ENCODE measurements at regions not wholly inside any gene's neighbourhood (a gene's known extent, or its start where the extent isn't known, plus 50 kb on each side); places are given as distances from the start of the nearest gene placed in this dataset.

- no peak for TF ChIP-seq CTCF (IDR thresholded peaks at IDR 0.05)
- no peak for TF ChIP-seq POLR2A (IDR thresholded peaks at IDR 0.05)
- Histone ChIP-seq H3K4me1 (peaks cover 14% of the 10 kb centered on the region), H3K4me3 (no peak overlapping the region), H3K27me3 (peaks cover 0 to 16% of the 10 kb centered on the region in 2 donors), H3K36me3 (replicated peaks in 1 of 2; ENCODE audit: insufficient read depth in 1 of 2, low read depth in 2 of 2) (no peaks in the 10 kb centered on the region), H3K27ac (peak overlapping the region in 1 of 4 donors; percentile 24), H3K9me3 (no peaks in the 10 kb centered on the region)
- 63 to 71% methylated on average over 3 of the region's 3 CpGs for WGBS, 2 donors
- no peak for DNase-seq
- no peak for ATAC-seq
- intact Hi-C loops (cut with DNase I): no loop called here
These were observed 70.4 kb upstream of the IFNE start for GRCh38 chr9:21552244-21553170.

GRCh38 chr9:21553441-21553840 is 71.3 kb upstream of the IFNE start:
- TF ChIP-seq POLR2A (IDR thresholded peaks at IDR 0.05): no peak
- no peak for TF ChIP-seq CTCF (IDR thresholded peaks at IDR 0.05)
- Histone ChIP-seq H3K9me3 (no peaks in the 10 kb centered on the region), H3K4me1 (peaks cover 13% of the 10 kb centered on the region), H3K4me3 (no peak overlapping the region), H3K27me3 (peaks cover 0 to 25% of the 10 kb centered on the region in 2 donors), H3K27ac (no peak overlapping the region), H3K36me3 (replicated peaks in 1 of 2; ENCODE audit: insufficient read depth in 1 of 2, low read depth in 2 of 2) (no peaks in the 10 kb centered on the region)
- intact Hi-C loops (cut with DNase I): no loop called here
- ATAC-seq (no peak), DNase-seq (no peak)
- WGBS, 2 donors: 91 to 92% methylated on average over 3 of the region's 3 CpGs

- TF ChIP-seq CTCF (IDR thresholded peaks at IDR 0.05) (no peak), POLR2A (IDR thresholded peaks at IDR 0.05) (no peak)
- Histone ChIP-seq H3K36me3 (replicated peaks in 1 of 2; ENCODE audit: insufficient read depth in 1 of 2, low read depth in 2 of 2) (no peaks in the 10 kb centered on the region), H3K27ac (no peak overlapping the region), H3K27me3 (peaks cover 0 to 37% of the 10 kb centered on the region in 2 donors), H3K4me3 (no peak overlapping the region), H3K4me1 (peaks cover 11% of the 10 kb centered on the region), H3K9me3 (no peaks in the 10 kb centered on the region)
- WGBS, 2 donors: 59 to 76% methylated on average over 2 of the region's 2 CpGs
- intact Hi-C loops (cut with DNase I): no loop called here
- ATAC-seq (no peak), DNase-seq (no peak)
These were observed 72.7 kb upstream of the IFNE start for GRCh38 chr9:21554813-21555212.

- Histone ChIP-seq H3K36me3 (replicated peaks in 1 of 2; ENCODE audit: insufficient read depth in 1 of 2, low read depth in 2 of 2) (no peaks in the 10 kb centered on the region), H3K27me3 (peaks cover 0 to 37% of the 10 kb centered on the region in 2 donors), H3K4me3 (no peak overlapping the region), H3K27ac (no peak overlapping the region), H3K4me1 (peaks cover 11% of the 10 kb centered on the region), H3K9me3 (no peaks in the 10 kb centered on the region)
- DNase-seq (no peak), ATAC-seq (no peak)
- intact Hi-C loops (cut with DNase I): no loop called here
- WGBS, 2 donors: 75 to 84% methylated on average over 5 of the region's 5 CpGs
- no peak for TF ChIP-seq POLR2A (IDR thresholded peaks at IDR 0.05)
- no peak for TF ChIP-seq CTCF (IDR thresholded peaks at IDR 0.05)
These were observed 73.8 kb upstream of the IFNE start for GRCh38 chr9:21555911-21556310.
